Endodermal cell (in vitro differentiated cells): ENCODE measurements at regions not wholly inside any gene's neighbourhood (a gene's known extent, or its start where the extent isn't known, plus 50 kb on each side); places are given as distances from the start of the nearest gene placed in this dataset.

Source experiments
- DNase-seq: peaks from one replicate; pipeline ENCODE4 v3.0.0-alpha.2; 2017
- H3K27ac ChIP-seq: 2 replicates; pipeline ENCODE4 v1.5.1; 2013; ENCODE audit warnings: mild to moderate bottlenecking, low read depth, low read length, moderate library complexity
- H3K27me3 ChIP-seq: 2 replicates; pipeline ENCODE4 v1.6.1; 2013; ENCODE audit warnings: mild to moderate bottlenecking, low read length, moderate library complexity; ENCODE audit not compliant: insufficient read depth, control insufficient read depth, poor library complexity, severe bottlenecking
- H3K36me3 ChIP-seq: 2 replicates; pipeline ENCODE4 v1.7.0; 2013; ENCODE audit warnings: mild to moderate bottlenecking, low read length, moderate library complexity; ENCODE audit not compliant: control insufficient read depth, insufficient read depth
- H3K4me1 ChIP-seq: one replicate; pipeline ENCODE4 v1.7.0; 2013; ENCODE audit warnings: low read length; ENCODE audit not compliant: control insufficient read depth, insufficient read depth
- H3K4me3 ChIP-seq: 2 replicates; pipeline ENCODE4 v1.5.1; 2013; ENCODE audit warnings: mild to moderate bottlenecking, low read length, moderate library complexity
- H3K9ac ChIP-seq: 2 replicates; pipeline ENCODE4 v1.6.1; 2013; ENCODE audit warnings: mild to moderate bottlenecking, low read length, moderate library complexity; ENCODE audit not compliant: poor library complexity, severe bottlenecking; ENCODE audit errors: extremely low read depth
- H3K9me3 ChIP-seq: 2 replicates; pipeline ENCODE4 v1.6.1; 2013; ENCODE audit warnings: mild to moderate bottlenecking, low read length, moderate library complexity; ENCODE audit not compliant: control insufficient read depth
- H3K27ac Mint-ChIP-seq: 2 replicates; pipeline ENCODE4 v1.8.0; 2020; ENCODE audit warnings: mixed read lengths
- H3K27me3 Mint-ChIP-seq: 2 replicates; pipeline ENCODE4 v1.8.0; 2021; ENCODE audit warnings: mild to moderate bottlenecking, mixed read lengths; ENCODE audit not compliant: insufficient read depth
- H3K36me3 Mint-ChIP-seq: 2 replicates; pipeline ENCODE4 v1.8.0; 2020; ENCODE audit warnings: low read depth, mixed read lengths
- H3K4me1 Mint-ChIP-seq: 2 replicates; pipeline ENCODE4 v1.8.0; 2020; ENCODE audit warnings: mixed read lengths
- H3K4me3 Mint-ChIP-seq: 2 replicates; pipeline ENCODE4 v1.8.0; 2020; ENCODE audit warnings: mild to moderate bottlenecking, moderate library complexity, mixed read lengths
- H3K9me3 Mint-ChIP-seq: 2 replicates; pipeline ENCODE4 v1.8.0; 2020; ENCODE audit warnings: mild to moderate bottlenecking, mixed read lengths
- WGBS, 2 experiments: methylation state at CpG; one replicate each; pipeline versions ENCODE4 v1.1.5 to v1.1.7; 2013; ENCODE audit warnings: missing lambda C conversion rate in 2 of 2, mixed read lengths in 1 of 2; ENCODE audit not compliant: insufficient coverage in 1 of 2, insufficient read length in 1 of 2; 5-methylcytosine and 5-hydroxymethylcytosine counted together
- TF ChIP-seq, protein P1 (sequence below): fragments of 200-600 bp; sonication (generic); conservative IDR thresholded peaks from 2 replicates; pipeline ENCODE4 v1.5.0; 2021; ENCODE audit warnings: antibody characterized with exemption, mild to moderate bottlenecking

DNA sequence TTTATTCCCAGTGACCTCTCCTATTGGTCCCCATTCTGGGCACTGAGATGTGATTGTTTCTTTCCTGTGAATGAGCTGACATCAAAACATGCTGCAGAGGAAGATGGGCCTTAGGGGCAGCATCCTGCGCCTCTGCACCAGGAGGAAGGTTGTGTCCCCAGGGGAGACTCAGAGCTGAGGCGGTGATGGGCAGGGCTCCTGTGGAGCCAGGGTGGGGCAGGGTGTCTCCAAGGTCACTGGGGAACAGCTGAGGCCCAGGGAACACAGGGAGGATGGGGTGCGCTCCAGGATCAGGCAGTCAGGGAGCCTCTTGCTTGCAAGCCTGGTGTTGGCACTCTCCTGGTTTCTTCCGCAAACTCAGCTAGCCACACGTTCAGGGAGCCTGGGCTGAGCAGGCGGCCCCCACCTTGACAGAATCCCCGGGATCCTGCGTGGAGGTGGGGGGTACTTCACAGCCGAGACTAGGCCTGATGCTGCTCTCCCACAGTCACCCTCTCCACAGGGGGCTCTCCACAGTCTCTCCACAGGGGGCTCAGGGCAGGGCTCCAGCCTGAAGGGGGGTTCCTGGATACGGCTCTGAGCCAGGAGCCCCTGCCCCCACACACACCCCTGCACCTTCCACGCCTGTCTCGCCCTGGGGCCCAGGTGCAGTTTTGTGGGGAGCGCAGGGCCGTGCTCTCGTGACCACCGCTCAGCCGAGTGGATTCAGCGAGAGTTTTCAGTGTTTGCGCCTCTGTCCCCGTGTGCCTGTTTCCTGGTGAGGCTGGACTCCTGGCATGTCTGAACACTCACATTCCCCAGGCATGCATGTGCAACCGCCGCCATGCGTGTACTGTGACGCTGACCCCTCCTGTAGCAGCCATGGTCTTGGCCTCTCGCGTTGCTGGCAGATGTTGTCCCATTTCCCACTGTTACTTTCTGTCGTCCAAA is 264.7 kb downstream of the SEC23A start:
- no peaks in the 10 kb centered on the region for H3K27me3 ChIP-seq
- Mint-ChIP-seq H3K27me3 (no peaks in the 10 kb centered on the region), H3K9me3 (no peaks in the 10 kb centered on the region), H3K4me1 (peaks cover 5% of the 10 kb centered on the region), H3K4me3 (no peak overlapping the region), H3K36me3 (no peaks in the 10 kb centered on the region), H3K27ac (peak overlapping the region; percentile 48)
- H3K4me3 ChIP-seq = no peak overlapping the region
- 94 to 96% methylated on average over 16 to 27 of the region's 27 CpGs for WGBS, 2 experiments
- DNase-seq = no peak
- no peaks in the 10 kb centered on the region for H3K36me3 ChIP-seq
- TF ChIP-seq, protein P1, sequence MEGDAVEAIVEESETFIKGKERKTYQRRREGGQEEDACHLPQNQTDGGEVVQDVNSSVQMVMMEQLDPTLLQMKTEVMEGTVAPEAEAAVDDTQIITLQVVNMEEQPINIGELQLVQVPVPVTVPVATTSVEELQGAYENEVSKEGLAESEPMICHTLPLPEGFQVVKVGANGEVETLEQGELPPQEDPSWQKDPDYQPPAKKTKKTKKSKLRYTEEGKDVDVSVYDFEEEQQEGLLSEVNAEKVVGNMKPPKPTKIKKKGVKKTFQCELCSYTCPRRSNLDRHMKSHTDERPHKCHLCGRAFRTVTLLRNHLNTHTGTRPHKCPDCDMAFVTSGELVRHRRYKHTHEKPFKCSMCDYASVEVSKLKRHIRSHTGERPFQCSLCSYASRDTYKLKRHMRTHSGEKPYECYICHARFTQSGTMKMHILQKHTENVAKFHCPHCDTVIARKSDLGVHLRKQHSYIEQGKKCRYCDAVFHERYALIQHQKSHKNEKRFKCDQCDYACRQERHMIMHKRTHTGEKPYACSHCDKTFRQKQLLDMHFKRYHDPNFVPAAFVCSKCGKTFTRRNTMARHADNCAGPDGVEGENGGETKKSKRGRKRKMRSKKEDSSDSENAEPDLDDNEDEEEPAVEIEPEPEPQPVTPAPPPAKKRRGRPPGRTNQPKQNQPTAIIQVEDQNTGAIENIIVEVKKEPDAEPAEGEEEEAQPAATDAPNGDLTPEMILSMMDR = no peak
- H3K9me3 ChIP-seq = no peaks in the 10 kb centered on the region
- H3K9ac ChIP-seq = no peak overlapping the region
- H3K4me1 ChIP-seq = no peaks in the 10 kb centered on the region
- no peak overlapping the region for H3K27ac ChIP-seq

DNA sequence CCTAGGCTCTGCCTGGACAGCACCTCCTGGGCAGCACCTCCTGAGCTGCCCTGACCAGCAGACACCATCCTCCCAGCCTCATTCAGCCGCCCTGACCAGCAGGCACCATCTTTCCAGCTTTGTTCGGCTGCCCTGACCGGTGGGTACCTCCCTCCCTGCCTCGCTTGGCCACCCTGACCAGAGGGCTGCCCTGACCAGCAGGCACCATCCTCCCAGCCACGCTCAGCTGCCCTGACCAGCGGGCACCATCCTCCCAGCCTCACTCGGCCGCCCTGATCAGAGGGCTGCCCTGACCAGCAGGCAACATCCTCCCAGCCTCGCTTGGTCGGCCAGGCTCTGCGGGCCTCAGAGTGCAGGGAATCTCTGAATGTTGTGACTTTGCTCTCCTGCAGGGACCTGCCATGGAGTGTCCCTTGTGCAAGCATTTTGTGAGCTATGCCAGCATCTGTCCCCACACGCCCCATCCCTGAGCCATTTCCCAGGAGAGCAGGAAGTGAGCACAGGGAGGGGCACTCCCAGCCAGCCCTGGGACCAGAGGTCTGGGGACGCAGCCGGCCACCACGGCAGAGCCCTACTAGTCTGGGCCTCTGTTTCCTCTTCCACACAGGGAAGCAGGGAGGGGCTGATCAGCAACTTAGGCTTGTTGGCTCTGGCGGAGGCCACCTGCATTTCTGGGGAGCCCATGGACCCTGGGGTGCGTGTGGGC is 265.5 kb downstream of the SEC23A start:
- H3K27ac Mint-ChIP-seq = no peak overlapping the region
- no peak for DNase-seq

DNA sequence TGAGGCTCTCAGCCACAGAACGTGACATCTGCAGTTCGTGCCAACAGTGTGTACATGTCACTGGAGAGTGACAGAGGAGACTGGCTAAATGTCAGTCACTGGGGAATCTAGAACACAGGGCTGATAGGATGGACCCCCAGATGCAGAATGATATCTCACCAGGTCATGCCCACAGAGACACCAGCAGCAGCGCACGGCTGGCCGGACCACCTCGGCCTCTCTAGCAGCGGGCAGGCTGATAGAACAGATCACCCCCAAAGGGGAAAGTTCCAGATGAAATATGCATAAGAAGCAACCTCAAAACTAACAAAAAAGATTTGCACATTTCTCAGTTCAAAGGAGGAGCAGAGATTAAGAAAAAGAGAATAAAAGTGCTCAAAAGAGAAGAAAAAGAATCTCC is 266.5 kb downstream of the SEC23A start:
- H3K27me3 ChIP-seq = no peaks in the 10 kb centered on the region
- no peak overlapping the region for H3K27ac ChIP-seq
- H3K4me3 Mint-ChIP-seq = no peak overlapping the region
- DNase-seq = no peak
- no peaks in the 10 kb centered on the region for H3K36me3 Mint-ChIP-seq
- H3K27ac Mint-ChIP-seq = no peak overlapping the region
- no peaks in the 10 kb centered on the region for H3K36me3 ChIP-seq
- H3K9me3 Mint-ChIP-seq = no peaks in the 10 kb centered on the region
- H3K9ac ChIP-seq = no peak overlapping the region
- H3K9me3 ChIP-seq = no peaks in the 10 kb centered on the region
- H3K4me1 Mint-ChIP-seq = peaks cover 5% of the 10 kb centered on the region
- no peaks in the 10 kb centered on the region for H3K27me3 Mint-ChIP-seq
- no peak overlapping the region for H3K4me3 ChIP-seq
- no peaks in the 10 kb centered on the region for H3K4me1 ChIP-seq
- WGBS, 2 experiments = 91 to 93% methylated on average over 2 to 7 of the region's 7 CpGs
- TF ChIP-seq, protein P1 = no peak

More for the DNA sequence above, 265.5 kb downstream of the SEC23A start:
- Histone ChIP-seq H3K36me3 (no peaks in the 10 kb centered on the region), H3K9ac (no peak overlapping the region), H3K27me3 (no peaks in the 10 kb centered on the region), H3K27ac (no peak overlapping the region), H3K9me3 (no peaks in the 10 kb centered on the region), H3K4me3 (no peak overlapping the region), H3K4me1 (no peaks in the 10 kb centered on the region)
- Mint-ChIP-seq H3K27me3 (no peaks in the 10 kb centered on the region), H3K9me3 (no peaks in the 10 kb centered on the region), H3K4me1 (peaks cover 5% of the 10 kb centered on the region), H3K36me3 (no peaks in the 10 kb centered on the region), H3K4me3 (no peak overlapping the region)
- WGBS, 2 experiments = 91 to 93% methylated on average over 10 to 17 of the region's 17 CpGs
- TF ChIP-seq, protein P1 = no peak
